SK-N-SH treated with all-trans-retinoic acid at 6 μM for 48 hours (cell line): ENCODE measurements at regions not wholly inside any gene's neighbourhood (a gene's known extent, or its start where the extent isn't known, plus 50 kb on each side); places are given as distances from the start of the nearest gene placed in this dataset.

Experiments used
- ATAC-seq: fragments of 200-7000 bp; cut with Tn5 transposase; 3 replicates; pipeline ENCODE4 v1.9.1; 2020; ENCODE audit warnings: mild to moderate bottlenecking, moderate library complexity
- ARNTL ChIP-seq: fragments of 450-650 bp; formaldehyde crosslinking; IDR thresholded peaks from 2 replicates; pipeline ENCODE4 v1.5.0; 2020; ENCODE audit warnings: low read depth, mild to moderate bottlenecking, moderate library complexity, borderline replicate concordance
- BACH2 ChIP-seq: fragments of 250-450 bp; sonication (Bioruptor Pico); IDR thresholded peaks from 2 replicates; pipeline ENCODE4 v1.9.0; 2021; ENCODE audit warnings: mild to moderate bottlenecking, borderline replicate concordance
- CSDC2 ChIP-seq: fragments of 250-450 bp; sonication (Bioruptor Pico); IDR thresholded peaks from 2 replicates; pipeline ENCODE4 v1.5.0; 2020; ENCODE audit warnings: mild to moderate bottlenecking, moderate library complexity
- ESRRG ChIP-seq: fragments of 250-450 bp; sonication (Bioruptor Pico); IDR thresholded peaks from 2 replicates; pipeline ENCODE4 v1.6.1; 2021; ENCODE audit warnings: mild to moderate bottlenecking
- GLIS3 ChIP-seq: fragments of 250-450 bp; sonication (Bioruptor Pico); IDR thresholded peaks from 2 replicates; pipeline ENCODE4 v1.5.0; 2020; ENCODE audit warnings: mild to moderate bottlenecking, moderate library complexity
- ISL1 ChIP-seq: fragments of 250-450 bp; sonication (Bioruptor Pico); IDR thresholded peaks from 2 replicates; pipeline ENCODE4 v2.1.2; 2022; ENCODE audit warnings: mild to moderate bottlenecking, moderate library complexity
- OSR1 ChIP-seq: fragments of 250-450 bp; sonication (Bioruptor Pico); IDR thresholded peaks from 2 replicates; pipeline ENCODE4 v1.8.0; 2022; ENCODE audit warnings: moderate library complexity, mild to moderate bottlenecking, inconsistent platforms
- PPARA ChIP-seq: fragments of 250-450 bp; sonication (Bioruptor Pico); IDR thresholded peaks from 2 replicates; pipeline ENCODE4 v1.5.0; 2020; ENCODE audit warnings: mild to moderate bottlenecking, borderline replicate concordance
- RARB ChIP-seq: fragments of 250-450 bp; sonication (Bioruptor Pico); IDR thresholded peaks from 2 replicates; pipeline ENCODE4 v1.8.0; 2021; ENCODE audit warnings: mild to moderate bottlenecking, moderate library complexity
- SNAI2 ChIP-seq: fragments of 250-450 bp; sonication (Bioruptor Pico); IDR thresholded peaks from 2 replicates; pipeline ENCODE4 v1.5.0; 2020; ENCODE audit warnings: mild to moderate bottlenecking, moderate library complexity
- TCF4 ChIP-seq: fragments of 250-450 bp; sonication (Bioruptor Pico); IDR thresholded peaks from 2 replicates; pipeline ENCODE4 v1.8.0; 2021; ENCODE audit warnings: mild to moderate bottlenecking, moderate library complexity, borderline replicate concordance
- ZC3H10 ChIP-seq: fragments of 250-450 bp; sonication (Bioruptor Pico); IDR thresholded peaks from 2 replicates; pipeline ENCODE4 v1.5.1; 2021; ENCODE audit warnings: mild to moderate bottlenecking, moderate library complexity
- ZFP3 ChIP-seq: fragments of 250-450 bp; sonication (Bioruptor Pico); IDR thresholded peaks from 2 replicates; pipeline ENCODE4 v1.5.0; 2020; ENCODE audit warnings: mild to moderate bottlenecking, moderate library complexity
- ZFP30 ChIP-seq: fragments of 450-650 bp; formaldehyde crosslinking; IDR thresholded peaks from 2 replicates; pipeline ENCODE4 v1.5.0; 2022; ENCODE audit warnings: mild to moderate bottlenecking, moderate library complexity
- ZNF565 ChIP-seq: fragments of 450-650 bp; formaldehyde crosslinking; conservative IDR thresholded peaks from 2 replicates; pipeline ENCODE4 v1.5.0; 2020; ENCODE audit warnings: low read depth, mild to moderate bottlenecking, moderate library complexity
- ZNF70 ChIP-seq: fragments of 450-650 bp; formaldehyde crosslinking; IDR thresholded peaks from 2 replicates; pipeline ENCODE4 v1.5.0; 2020; ENCODE audit warnings: mild to moderate bottlenecking, moderate library complexity
- ZNF8 ChIP-seq: fragments of 450-650 bp; formaldehyde crosslinking; IDR thresholded peaks from 2 replicates; pipeline ENCODE4 v1.5.0; 2020; ENCODE audit warnings: mild to moderate bottlenecking, moderate library complexity
- TF ChIP-seq, protein P1 (sequence below): fragments of 250-450 bp; sonication (Bioruptor Pico); IDR thresholded peaks from 2 replicates; pipeline ENCODE4 v1.8.0; 2020; ENCODE audit warnings: mild to moderate bottlenecking, moderate library complexity, borderline replicate concordance
- TF ChIP-seq, protein P2 (sequence below): fragments of 250-450 bp; sonication (Bioruptor Pico); IDR thresholded peaks from 2 replicates; pipeline ENCODE4 v1.5.1; 2020; ENCODE audit warnings: low read depth, mild to moderate bottlenecking, moderate library complexity
- TF ChIP-seq, protein P3 (sequence below): fragments of 250-450 bp; sonication (Bioruptor Pico); IDR thresholded peaks from 2 replicates; pipeline ENCODE4 v1.5.1; 2021; ENCODE audit warnings: mild to moderate bottlenecking, moderate library complexity
- TF ChIP-seq, protein P4 (sequence below): fragments of 250-450 bp; sonication (Bioruptor Pico); IDR thresholded peaks from 2 replicates; pipeline ENCODE4 v1.8.0; 2021; ENCODE audit warnings: low read depth, mild to moderate bottlenecking, moderate library complexity, borderline replicate concordance
- TF ChIP-seq, protein P5 (sequence below): fragments of 250-450 bp; sonication (Bioruptor Pico); IDR thresholded peaks from 2 replicates; pipeline ENCODE4 v1.5.0; 2020; ENCODE audit warnings: mild to moderate bottlenecking, moderate library complexity

DNA sequence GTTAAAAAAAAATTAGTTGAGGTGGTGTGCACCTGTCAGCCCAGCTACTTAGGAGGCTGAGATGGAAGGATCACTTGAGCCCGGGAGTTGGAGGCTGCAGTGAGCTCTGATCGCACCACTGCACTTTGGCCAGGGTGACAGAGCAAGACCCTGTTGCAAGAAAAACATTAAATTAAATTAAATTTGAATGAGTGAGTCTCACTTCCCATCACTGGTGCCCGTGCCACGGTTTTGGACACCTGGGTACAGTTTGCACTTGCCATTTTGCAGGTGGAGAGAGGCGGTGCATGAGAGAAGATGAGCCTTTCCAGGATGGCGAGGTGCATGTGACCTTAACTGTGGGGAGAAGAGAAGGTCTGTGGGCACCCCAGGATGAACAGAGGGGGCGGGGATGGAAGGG, 60.3 kb upstream of the ZNF536 start:
- TF ChIP-seq OSR1 (no peak), BACH2 (no peak), ZNF70 (CRISPR knock-in tag) (no peak), ZNF8 (no peak)
- ATAC-seq, result no peak

DNA sequence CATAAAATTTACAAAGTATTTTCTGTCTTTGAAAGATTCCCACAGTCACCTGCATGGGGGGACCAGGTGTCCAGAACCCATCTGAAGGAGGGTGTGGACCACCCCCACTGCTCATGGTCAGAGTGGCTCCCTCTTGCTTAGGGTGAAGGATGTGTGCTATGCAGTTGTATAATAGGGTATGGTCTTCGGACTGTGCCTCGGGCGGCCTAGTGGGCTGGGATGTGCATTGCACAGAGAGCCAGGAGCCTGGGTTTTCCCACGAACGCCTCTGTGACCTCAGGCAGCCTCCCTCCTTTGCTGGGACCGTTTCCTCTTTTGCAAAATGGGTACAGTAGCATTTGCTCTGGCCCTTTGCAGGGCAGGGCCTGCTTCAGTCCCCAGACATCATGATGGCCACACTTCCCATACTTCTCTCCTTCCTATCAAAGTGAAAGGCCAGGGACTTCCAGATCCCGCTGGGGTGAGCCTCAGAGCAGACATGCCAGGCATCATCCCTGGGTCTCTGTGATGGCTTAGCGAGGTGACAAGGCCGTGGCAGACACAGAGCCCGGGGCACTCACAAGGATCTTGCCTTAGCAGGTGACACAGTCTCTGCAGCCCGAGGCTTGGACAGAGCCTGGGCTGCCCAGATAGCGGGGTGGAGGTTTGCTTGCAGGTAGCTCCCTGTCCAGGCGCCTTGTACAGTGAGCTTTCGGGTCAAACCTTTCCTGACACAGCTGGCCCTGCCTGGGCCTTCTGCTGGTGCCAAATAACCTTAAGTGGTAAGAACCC, 59.4 kb upstream of the ZNF536 start:
- TF ChIP-seq ZFP30 (CRISPR knock-in tag) (no peak), CSDC2 (CRISPR knock-in tag) (no peak)
- TF ChIP-seq, protein P1, sequence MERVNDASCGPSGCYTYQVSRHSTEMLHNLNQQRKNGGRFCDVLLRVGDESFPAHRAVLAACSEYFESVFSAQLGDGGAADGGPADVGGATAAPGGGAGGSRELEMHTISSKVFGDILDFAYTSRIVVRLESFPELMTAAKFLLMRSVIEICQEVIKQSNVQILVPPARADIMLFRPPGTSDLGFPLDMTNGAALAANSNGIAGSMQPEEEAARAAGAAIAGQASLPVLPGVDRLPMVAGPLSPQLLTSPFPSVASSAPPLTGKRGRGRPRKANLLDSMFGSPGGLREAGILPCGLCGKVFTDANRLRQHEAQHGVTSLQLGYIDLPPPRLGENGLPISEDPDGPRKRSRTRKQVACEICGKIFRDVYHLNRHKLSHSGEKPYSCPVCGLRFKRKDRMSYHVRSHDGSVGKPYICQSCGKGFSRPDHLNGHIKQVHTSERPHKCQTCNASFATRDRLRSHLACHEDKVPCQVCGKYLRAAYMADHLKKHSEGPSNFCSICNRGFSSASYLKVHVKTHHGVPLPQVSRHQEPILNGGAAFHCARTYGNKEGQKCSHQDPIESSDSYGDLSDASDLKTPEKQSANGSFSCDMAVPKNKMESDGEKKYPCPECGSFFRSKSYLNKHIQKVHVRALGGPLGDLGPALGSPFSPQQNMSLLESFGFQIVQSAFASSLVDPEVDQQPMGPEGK (CRISPR knock-in tag), result no peak
- TF ChIP-seq, protein P2, sequence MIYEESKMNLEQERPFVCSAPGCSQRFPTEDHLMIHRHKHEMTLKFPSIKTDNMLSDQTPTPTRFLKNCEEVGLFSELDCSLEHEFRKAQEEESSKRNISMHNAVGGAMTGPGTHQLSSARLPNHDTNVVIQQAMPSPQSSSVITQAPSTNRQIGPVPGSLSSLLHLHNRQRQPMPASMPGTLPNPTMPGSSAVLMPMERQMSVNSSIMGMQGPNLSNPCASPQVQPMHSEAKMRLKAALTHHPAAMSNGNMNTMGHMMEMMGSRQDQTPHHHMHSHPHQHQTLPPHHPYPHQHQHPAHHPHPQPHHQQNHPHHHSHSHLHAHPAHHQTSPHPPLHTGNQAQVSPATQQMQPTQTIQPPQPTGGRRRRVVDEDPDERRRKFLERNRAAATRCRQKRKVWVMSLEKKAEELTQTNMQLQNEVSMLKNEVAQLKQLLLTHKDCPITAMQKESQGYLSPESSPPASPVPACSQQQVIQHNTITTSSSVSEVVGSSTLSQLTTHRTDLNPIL (CRISPR knock-in tag), result no peak
- no peak for ATAC-seq

DNA sequence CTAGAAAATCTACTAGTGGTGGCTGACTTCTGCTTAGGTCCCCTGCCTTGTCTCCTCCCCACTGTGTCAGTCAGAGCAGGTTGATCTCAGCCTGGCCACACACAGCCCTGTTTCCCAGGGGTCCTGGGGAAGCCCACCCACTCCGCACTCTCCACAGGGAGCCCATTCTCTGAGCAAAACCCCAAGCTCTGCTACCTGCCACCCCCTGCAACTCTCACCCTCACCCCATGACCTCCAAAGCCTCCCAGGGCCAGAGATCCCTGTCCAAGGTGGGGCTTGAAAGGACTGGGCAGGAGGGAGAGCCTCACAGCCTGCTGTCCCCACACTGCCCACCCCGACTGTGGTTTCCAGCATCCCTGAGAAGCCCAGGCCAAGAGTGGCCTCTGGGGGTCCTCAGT, 58.8 kb upstream of the ZNF536 start:
- no peak for ATAC-seq
- no peak for TF ChIP-seq TCF4 (CRISPR knock-in tag)
- no peak for TF ChIP-seq GLIS3 (CRISPR knock-in tag)

DNA sequence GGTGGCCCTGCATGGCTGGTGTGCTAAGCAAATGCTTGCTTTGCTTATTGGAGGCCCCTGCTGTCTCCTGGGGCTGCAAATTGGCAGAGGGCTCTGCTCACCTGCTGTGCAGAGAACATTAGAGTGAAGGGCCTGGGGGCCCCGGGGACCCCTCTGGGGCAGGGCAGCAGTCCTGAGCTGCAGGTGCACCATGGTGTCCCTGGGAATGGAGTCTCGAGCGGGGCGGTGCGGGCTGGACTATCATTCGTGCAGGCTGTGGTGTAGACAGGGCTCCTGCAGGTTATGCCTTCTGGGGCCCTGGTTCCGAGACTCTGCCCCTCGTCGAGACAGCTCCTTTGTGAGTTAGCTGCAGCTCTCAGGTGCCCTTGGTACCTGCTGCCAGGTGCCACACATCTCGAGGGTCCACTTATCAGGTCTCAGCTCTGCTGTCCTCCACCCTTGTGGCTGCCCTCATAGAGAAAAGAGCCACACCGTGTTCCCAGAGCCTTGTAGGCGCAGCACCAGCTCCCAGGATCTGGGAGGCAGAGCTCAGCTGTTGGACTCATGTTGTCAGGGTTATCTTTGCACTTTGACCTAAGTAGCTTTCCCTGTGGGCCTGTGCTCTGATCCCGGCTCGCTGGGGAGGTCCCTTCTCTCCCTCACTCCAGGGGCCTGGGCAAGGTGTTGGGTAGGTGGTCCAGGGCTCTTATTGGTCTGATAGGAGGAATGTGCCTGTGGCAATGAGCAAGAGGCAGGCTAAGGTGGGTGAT, 58.0 kb upstream of the ZNF536 start:
- TF ChIP-seq ZNF8 (no peak), TCF4 (CRISPR knock-in tag) (no peak), PPARA (no peak), ISL1 (CRISPR knock-in tag) (no peak), ZFP30 (CRISPR knock-in tag) (no peak), OSR1 (no peak), ZC3H10 (no peak), ZNF70 (CRISPR knock-in tag) (no peak), CSDC2 (CRISPR knock-in tag) (no peak), RARB (CRISPR knock-in tag) (no peak), ESRRG (CRISPR knock-in tag) (no peak), ZFP3 (no peak), GLIS3 (CRISPR knock-in tag) (no peak)
- TF ChIP-seq, protein P2 (CRISPR knock-in tag), result no peak
- TF ChIP-seq, protein P3, sequence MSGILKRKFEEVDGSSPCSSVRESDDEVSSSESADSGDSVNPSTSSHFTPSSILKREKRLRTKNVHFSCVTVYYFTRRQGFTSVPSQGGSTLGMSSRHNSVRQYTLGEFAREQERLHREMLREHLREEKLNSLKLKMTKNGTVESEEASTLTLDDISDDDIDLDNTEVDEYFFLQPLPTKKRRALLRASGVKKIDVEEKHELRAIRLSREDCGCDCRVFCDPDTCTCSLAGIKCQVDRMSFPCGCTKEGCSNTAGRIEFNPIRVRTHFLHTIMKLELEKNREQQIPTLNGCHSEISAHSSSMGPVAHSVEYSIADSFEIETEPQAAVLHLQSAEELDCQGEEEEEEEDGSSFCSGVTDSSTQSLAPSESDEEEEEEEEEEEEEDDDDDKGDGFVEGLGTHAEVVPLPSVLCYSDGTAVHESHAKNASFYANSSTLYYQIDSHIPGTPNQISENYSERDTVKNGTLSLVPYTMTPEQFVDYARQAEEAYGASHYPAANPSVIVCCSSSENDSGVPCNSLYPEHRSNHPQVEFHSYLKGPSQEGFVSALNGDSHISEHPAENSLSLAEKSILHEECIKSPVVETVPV (CRISPR knock-in tag), result no peak
- TF ChIP-seq, protein P4, sequence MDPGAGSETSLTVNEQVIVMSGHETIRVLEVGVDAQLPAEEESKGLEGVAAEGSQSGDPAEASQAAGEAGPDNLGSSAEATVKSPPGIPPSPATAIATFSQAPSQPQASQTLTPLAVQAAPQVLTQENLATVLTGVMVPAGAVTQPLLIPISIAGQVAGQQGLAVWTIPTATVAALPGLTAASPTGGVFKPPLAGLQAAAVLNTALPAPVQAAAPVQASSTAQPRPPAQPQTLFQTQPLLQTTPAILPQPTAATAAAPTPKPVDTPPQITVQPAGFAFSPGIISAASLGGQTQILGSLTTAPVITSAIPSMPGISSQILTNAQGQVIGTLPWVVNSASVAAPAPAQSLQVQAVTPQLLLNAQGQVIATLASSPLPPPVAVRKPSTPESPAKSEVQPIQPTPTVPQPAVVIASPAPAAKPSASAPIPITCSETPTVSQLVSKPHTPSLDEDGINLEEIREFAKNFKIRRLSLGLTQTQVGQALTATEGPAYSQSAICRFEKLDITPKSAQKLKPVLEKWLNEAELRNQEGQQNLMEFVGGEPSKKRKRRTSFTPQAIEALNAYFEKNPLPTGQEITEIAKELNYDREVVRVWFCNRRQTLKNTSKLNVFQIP (CRISPR knock-in tag), result no peak
- no peak for ATAC-seq

DNA sequence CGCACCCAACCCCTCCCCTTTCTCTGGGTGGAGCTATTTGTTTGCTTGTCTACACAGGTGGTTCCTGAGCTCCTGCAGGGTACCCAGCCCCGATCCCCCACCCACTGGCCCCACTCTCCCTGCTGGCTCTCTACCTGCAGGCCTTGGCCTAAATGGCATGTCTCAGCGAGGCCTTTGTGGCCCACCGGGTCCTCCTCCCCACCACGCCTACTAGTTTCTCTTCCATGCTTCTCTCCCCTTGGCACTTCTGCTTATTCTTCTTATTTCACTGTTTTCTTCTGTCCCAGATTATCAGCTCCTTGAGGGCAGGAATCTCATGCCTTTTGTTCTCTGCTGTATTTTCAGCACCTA, 57.4 kb upstream of the ZNF536 start:
- no peak for ATAC-seq
- no peak for TF ChIP-seq PPARA
- no peak for TF ChIP-seq ZNF8
- no peak for TF ChIP-seq ARNTL (CRISPR knock-in tag)
- TF ChIP-seq SNAI2 (CRISPR knock-in tag), result no peak
- TF ChIP-seq, protein P2 (CRISPR knock-in tag), result no peak
- no peak for TF ChIP-seq ZNF565
- TF ChIP-seq, protein P5, sequence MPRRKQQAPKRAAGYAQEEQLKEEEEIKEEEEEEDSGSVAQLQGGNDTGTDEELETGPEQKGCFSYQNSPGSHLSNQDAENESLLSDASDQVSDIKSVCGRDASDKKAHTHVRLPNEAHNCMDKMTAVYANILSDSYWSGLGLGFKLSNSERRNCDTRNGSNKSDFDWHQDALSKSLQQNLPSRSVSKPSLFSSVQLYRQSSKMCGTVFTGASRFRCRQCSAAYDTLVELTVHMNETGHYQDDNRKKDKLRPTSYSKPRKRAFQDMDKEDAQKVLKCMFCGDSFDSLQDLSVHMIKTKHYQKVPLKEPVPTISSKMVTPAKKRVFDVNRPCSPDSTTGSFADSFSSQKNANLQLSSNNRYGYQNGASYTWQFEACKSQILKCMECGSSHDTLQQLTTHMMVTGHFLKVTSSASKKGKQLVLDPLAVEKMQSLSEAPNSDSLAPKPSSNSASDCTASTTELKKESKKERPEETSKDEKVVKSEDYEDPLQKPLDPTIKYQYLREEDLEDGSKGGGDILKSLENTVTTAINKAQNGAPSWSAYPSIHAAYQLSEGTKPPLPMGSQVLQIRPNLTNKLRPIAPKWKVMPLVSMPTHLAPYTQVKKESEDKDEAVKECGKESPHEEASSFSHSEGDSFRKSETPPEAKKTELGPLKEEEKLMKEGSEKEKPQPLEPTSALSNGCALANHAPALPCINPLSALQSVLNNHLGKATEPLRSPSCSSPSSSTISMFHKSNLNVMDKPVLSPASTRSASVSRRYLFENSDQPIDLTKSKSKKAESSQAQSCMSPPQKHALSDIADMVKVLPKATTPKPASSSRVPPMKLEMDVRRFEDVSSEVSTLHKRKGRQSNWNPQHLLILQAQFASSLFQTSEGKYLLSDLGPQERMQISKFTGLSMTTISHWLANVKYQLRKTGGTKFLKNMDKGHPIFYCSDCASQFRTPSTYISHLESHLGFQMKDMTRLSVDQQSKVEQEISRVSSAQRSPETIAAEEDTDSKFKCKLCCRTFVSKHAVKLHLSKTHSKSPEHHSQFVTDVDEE, result no peak
- no peak for TF ChIP-seq ZNF70 (CRISPR knock-in tag)
- no peak for TF ChIP-seq OSR1
- TF ChIP-seq ZC3H10, result no peak
- no peak for TF ChIP-seq ZFP3
